ENCODE measurements at regions not wholly inside any gene's neighbourhood (a gene's known extent, or its start where the extent isn't known, plus 50 kb on each side); places are given as distances from the start of the nearest gene placed in this dataset.

GRCh38 chr4:123345935-123346300 lies 50.7 kb upstream of the SPRY1 start:
- TF ChIP-seq CTCF (IDR thresholded peaks at IDR 0.05), result no peak
- TF ChIP-seq POLR2A (IDR thresholded peaks at IDR 0.05), result no peak

Measured in testis (tissue), 2 donors.